ENCODE measurements at regions not wholly inside any gene's neighbourhood (a gene's known extent, or its start where the extent isn't known, plus 50 kb on each side); places are given as distances from the start of the nearest gene placed in this dataset.
"Not testable (repeated sequence)": the region's sequence is repeated elsewhere in the genome, so short reads cannot be mapped to it uniquely, and the experiment has no call there.

GRCh38 chr4:141851246-141851891 lies 215.0 kb downstream of the IL15 start:
- DNase-seq = no peak

GRCh38 chr4:141853091-141853764 lies 216.8 kb downstream of the IL15 start:
- peak; percentile 66 for DNase-seq

- no peak for DNase-seq
Observed at GRCh38 chr4:141858437-141858836, 222.1 kb downstream of the IL15 start.

DNA sequence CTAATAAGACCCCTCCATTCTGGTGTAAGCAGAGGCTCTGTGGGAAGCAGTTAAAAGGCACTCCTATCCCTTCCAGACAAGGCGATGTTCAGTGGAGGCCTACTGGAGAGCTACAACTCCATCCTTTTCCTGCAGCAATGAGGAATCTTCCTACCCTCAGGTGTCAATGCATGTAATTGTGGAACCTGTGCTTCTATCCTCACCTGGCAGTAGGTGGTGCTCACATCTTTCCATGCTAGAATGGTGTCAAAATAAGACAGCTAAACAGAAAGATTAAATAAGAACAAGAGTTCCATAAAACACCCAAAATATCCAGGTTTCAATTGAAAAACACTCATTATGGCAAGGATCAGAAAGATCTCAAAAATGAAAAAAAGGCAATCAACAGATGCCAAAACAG lies 224.6 kb downstream of the IL15 start:
- DNase-seq = no peak

GRCh38 chr4:141870152-141870551 lies 233.8 kb downstream of the IL15 start:
- no peak for DNase-seq

- no peak for DNase-seq
Observed at GRCh38 chr4:141871086-141871770, 234.8 kb downstream of the IL15 start.

DNA sequence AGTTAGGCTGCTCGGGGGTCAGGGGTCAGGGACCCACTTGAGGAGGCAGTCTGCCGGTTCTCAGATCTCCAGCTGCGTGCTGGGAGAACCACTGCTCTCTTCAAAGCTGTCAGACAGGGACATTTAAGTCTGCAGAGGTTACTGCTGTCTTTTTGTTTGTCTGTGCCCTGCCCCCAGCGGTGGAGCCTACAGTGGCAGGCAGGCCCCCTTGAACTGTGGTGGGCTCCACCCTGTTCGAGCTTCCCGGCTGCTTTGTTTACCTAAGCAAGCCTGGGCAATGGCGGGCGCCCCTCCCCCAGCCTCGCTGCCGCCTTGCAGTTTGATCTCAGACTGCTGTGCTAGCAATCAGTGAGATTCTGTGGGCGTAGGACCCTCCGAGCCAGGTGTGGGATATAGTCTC lies 246.3 kb downstream of the IL15 start:
- DNase-seq = not testable (repeated sequence)

DNA sequence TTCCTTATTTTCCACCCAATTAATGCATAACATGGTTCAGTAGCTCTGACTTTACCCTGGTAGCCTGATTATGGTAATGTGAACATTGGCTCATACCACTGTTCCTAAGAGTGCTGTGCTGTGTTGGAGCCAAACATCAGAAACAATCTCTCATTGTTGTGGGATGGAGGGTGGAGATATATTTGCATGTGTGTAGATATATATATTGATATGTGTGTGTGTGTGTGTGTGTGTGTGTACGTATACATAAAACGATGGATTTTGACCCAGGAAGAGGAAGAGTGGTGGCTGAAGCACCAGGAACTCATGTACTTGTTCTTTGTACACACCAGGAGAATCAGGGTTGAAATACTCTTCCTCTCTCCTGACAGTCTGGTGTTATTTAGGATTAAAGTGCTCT lies 247.7 kb downstream of the IL15 start:
- DNase-seq = no peak

GRCh38 chr4:141885112-141885511 lies 248.7 kb downstream of the IL15 start:
- DNase-seq = no peak

DNA sequence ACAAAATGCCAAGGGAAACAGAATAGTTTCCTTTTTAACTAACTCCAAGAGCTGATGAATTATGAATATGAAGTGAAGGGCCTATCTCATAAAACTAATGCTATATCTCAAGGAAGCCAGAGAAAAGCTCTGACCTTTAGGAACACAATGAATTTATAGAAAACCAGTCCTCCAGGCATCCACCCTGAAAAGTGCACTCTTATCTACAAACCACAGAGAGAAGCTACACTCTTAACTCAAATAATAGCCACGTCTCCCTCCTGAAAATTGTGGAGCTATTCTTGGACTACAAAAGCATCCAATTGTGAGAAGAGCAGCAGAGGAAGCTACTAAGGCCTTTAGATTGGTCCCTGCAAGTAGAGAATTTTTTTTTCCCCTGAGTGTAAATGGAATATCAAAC lies 253.9 kb downstream of the IL15 start:
- no peak for DNase-seq

GRCh38 chr4:141891260-141892120 lies 255.1 kb downstream of the IL15 start:
- DNase-seq = no peak

DNA sequence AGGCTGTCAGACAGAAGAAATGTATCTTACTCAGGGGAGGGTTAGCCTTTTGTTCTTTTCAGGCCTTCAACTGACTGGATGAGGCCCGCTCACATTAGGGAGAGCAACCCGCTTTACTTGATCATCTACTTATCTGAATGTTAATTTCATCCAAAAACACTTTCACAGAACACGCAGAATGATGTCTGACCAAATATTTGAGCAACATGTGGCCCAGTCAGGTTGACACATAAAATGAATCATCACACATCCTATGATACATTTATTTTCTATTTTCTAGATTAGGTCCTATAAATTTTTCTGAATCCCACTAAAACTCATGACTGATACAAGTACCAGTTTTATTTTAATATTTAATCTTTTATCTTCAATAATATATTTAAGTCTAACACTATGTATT lies 260.3 kb downstream of the IL15 start:
- no peak for DNase-seq

DNA sequence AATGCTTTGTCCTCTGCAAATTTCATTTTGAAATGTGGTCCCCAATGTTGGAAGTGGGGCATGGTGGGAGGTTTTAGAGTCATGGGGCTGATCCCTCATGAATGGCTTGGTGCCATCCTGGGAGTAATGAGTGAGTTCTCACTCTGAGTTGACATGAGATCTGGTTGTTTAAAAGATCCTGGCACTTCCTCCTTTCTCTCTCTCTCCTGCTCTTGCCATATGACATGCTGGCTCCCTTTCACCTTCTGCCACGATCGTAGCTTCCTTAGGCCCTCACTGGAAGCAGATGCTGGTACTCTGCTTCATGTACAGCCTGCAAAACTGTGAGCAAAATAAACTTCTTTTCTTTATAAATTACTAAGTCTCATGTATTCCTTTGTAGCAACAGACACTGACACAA lies 262.0 kb downstream of the IL15 start:
- DNase-seq = no peak

GRCh38 chr4:141899103-141899502 lies 262.7 kb downstream of the IL15 start:
- DNase-seq = no peak

DNA sequence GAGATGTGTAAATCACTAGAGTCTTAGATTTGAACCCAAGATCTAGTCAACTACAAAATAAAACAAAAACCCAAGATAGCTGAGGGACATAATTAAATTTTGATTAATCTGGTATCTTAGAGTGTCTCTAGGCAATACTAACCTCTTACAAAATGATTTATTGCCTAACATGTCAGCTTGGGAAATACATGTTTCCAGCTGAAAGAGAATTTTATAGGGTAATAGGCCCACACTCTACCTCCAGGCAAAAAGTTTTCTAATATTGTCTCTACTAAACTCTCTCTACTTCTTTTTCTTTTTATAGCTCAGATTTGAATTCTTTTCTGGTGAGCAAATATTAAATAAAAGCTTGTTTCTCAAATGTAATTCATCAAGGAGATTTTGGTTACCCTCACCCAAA lies 263.2 kb downstream of the IL15 start:
- no peak for DNase-seq

GRCh38 chr4:141900856-141901255 lies 264.5 kb downstream of the IL15 start:
- no peak for DNase-seq

- no peak for DNase-seq
Observed at GRCh38 chr4:141905751-141906150, 269.4 kb downstream of the IL15 start.

GRCh38 chr4:141909541-141909940 lies 273.2 kb downstream of the IL15 start:
- no peak for DNase-seq

GRCh38 chr4:141912831-141913230 lies 276.4 kb downstream of the IL15 start:
- DNase-seq = peak; percentile 52

DNA sequence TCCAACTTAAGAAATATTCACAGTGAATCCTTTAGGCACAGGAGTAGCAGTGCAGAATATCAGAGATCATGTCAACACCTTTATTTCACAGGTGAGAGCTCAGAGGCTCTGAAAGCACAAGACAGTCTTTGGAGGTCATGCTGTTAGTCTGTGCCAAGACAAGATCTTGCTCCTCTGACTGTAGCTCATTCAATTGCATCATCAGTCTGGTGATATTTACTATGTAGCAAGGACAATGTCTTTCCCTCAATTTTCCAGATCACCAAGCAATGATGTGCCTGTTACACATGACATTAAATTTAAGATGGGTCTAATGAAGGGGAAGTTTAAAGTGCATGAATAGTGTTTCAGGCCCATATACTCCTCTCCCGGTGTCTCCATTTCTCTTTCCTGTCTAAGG lies 277.5 kb downstream of the IL15 start:
- no peak for DNase-seq

DNA sequence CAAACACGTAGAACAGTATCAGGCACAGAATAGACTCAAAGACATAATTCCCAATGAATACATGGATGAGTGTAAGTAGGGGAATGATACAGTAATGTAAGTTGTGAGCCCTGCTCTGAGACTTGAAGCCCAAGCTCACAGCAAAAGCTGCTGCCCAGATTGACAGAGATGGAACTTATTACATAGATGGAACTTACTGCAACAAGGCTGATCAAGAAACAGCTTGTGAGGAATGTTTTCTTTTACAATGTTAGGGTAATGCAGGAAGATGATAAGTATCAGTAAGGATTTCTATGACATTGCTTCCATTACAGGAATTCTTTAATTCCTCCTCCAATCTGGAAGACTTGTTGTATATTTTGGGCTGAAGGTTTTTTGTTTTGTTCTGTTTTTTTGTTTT lies 278.4 kb downstream of the IL15 start:
- no peak for DNase-seq

DNA sequence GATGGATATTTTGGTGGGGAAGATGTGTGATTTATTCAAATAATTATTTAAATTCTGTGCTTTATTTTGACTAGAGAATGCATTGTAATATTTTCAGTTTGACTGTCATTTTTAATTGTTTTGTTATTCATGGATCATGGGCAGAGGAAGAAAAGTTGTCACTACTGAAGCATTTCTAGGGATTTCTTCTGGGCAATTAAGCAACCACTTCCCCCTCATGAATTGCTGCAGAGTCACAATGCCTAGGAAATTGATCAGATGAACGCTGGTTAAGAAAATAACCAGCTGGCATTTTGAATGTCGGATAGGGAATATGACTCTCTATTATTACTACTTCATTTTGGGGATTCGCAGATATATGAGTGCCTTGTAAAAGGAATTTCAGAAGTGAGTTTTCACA lies 283.3 kb downstream of the IL15 start:
- DNase-seq = no peak

- DNase-seq = no peak
Observed at GRCh38 chr4:141921293-141921692, 284.9 kb downstream of the IL15 start.

Measured in NCI-H1417 treated with DMSO at 0.1 percent for 48 hours (cell line).